GM23338 (cell line): ENCODE measurements at regions not wholly inside any gene's neighbourhood (a gene's known extent, or its start where the extent isn't known, plus 50 kb on each side); places are given as distances from the start of the nearest gene placed in this dataset.

Experiments
- ATAC-seq: fragments of 200-7000 bp; cut with Tn5 transposase; 3 replicates; pipeline ENCODE4 v1.9.1; 2020
- DNase-seq: peaks from one replicate; pipeline ENCODE4 v3.0.0-alpha.2; 2015; ENCODE audit warnings: low spot score
- H2AFZ ChIP-seq: fragments of 200-600 bp; sonication (generic); 2 replicates; pipeline ENCODE4 v1.8.0; 2016; ENCODE audit warnings: antibody characterized with exemption, mild to moderate bottlenecking, moderate library complexity
- H3F3A ChIP-seq: fragments of 200-600 bp; sonication (generic); replicated peaks from 2 replicates; pipeline ENCODE4 v1.8.0; 2017; ENCODE audit warnings: antibody characterized with exemption, mixed run types, low read depth
- H3K27ac ChIP-seq: fragments of 200-600 bp; sonication (generic); 2 replicates; pipeline ENCODE4 v1.6.1; 2016; ENCODE audit warnings: low read depth
- H3K27me3 ChIP-seq: fragments of 200-600 bp; sonication (generic); 2 replicates; pipeline ENCODE4 v1.8.0; 2016; ENCODE audit warnings: mild to moderate bottlenecking, mixed run types, moderate library complexity; ENCODE audit not compliant: insufficient read depth
- H3K36me3 ChIP-seq: fragments of 200-600 bp; sonication (generic); 2 replicates; pipeline ENCODE4 v1.8.0; 2016; ENCODE audit warnings: mild to moderate bottlenecking; ENCODE audit not compliant: insufficient read depth
- H3K4me1 ChIP-seq: fragments of 200-600 bp; sonication (generic); 2 replicates; pipeline ENCODE4 v1.8.0; 2016; ENCODE audit warnings: mild to moderate bottlenecking, moderate library complexity; ENCODE audit not compliant: insufficient read depth
- H3K4me2 ChIP-seq: fragments of 200-600 bp; sonication (generic); 2 replicates; pipeline ENCODE4 v1.7.1; 2017; ENCODE audit warnings: mixed run types
- H3K4me3 ChIP-seq: fragments of 200-600 bp; sonication (generic); 2 replicates; pipeline ENCODE4 v1.6.1; 2016; ENCODE audit warnings: mixed run types
- H3K79me2 ChIP-seq: fragments of 200-600 bp; sonication (generic); replicated peaks from 2 replicates; pipeline ENCODE4 v1.8.0; 2017; ENCODE audit warnings: mild to moderate bottlenecking; ENCODE audit not compliant: insufficient read depth
- H3K9me2 ChIP-seq: fragments of 200-600 bp; sonication (generic); 2 replicates; pipeline ENCODE4 v1.8.0; 2017; ENCODE audit not compliant: insufficient read depth
- H4K20me1 ChIP-seq: fragments of 200-600 bp; sonication (generic); replicated peaks from 2 replicates; pipeline ENCODE4 v1.8.0; 2017; ENCODE audit warnings: mild to moderate bottlenecking; ENCODE audit not compliant: insufficient read depth
- H3K27ac Mint-ChIP-seq: 2 replicates; pipeline ENCODE4 v1.8.0; 2020; ENCODE audit warnings: inconsistent platforms, mild to moderate bottlenecking, moderate library complexity, mixed read lengths
- H3K27me3 Mint-ChIP-seq: 3 replicates; pipeline ENCODE4 v1.8.0; 2022; ENCODE audit warnings: low read depth, mild to moderate bottlenecking, moderate library complexity, mixed read lengths, inconsistent platforms; ENCODE audit not compliant: insufficient read depth, poor library complexity
- H3K36me3 Mint-ChIP-seq: 3 replicates; pipeline ENCODE4 v1.8.0; 2021; ENCODE audit warnings: low read depth, mild to moderate bottlenecking, inconsistent platforms, moderate library complexity, mixed read lengths
- H3K4me1 Mint-ChIP-seq: 3 replicates; pipeline ENCODE4 v1.8.0; 2020; ENCODE audit warnings: mild to moderate bottlenecking, inconsistent platforms, mixed read lengths
- H3K4me3 Mint-ChIP-seq: 3 replicates; pipeline ENCODE4 v1.8.0; 2021; ENCODE audit warnings: moderate library complexity, mild to moderate bottlenecking, inconsistent platforms, mixed read lengths
- H3K9me3 Mint-ChIP-seq: 3 replicates; pipeline ENCODE4 v1.8.0; 2020; ENCODE audit warnings: moderate library complexity, mild to moderate bottlenecking, inconsistent platforms, mixed read lengths
- CREB1 ChIP-seq: fragments of 250-450 bp; sonication (Bioruptor Pico); IDR thresholded peaks from 2 replicates; pipeline ENCODE4 v1.5.0; 2020; ENCODE audit warnings: low read depth, mild to moderate bottlenecking, moderate library complexity
- CTCF ChIP-seq, 2 experiments: fragments of 200-600 bp in 1 of 2; sonication (generic) in 1 of 2; conservative IDR thresholded peaks; 2 replicates each; pipeline versions ENCODE4 v1.5.1 to v1.6.1; 2016 to 2017; ENCODE audit warnings: antibody characterized with exemption in 2 of 2, low read depth in 2 of 2, mild to moderate bottlenecking in 2 of 2, moderate library complexity in 1 of 2
- EZH2 ChIP-seq: fragments of 200-600 bp; sonication (generic); IDR thresholded peaks from one replicate; pipeline ENCODE4 v1.8.0; 2017; ENCODE audit warnings: antibody characterized with exemption, mild to moderate bottlenecking, low read depth; ENCODE audit not compliant: unreplicated experiment
- EZH2phosphoT487 ChIP-seq: fragments of 200-600 bp; sonication (generic); IDR thresholded peaks from one replicate; pipeline ENCODE4 v1.8.1; 2018; ENCODE audit warnings: antibody characterized with exemption; ENCODE audit not compliant: unreplicated experiment
- JUNB ChIP-seq: IDR thresholded peaks from one replicate; pipeline ENCODE4 v1.6.1; 2016; ENCODE audit warnings: antibody characterized with exemption; ENCODE audit not compliant: unreplicated experiment
- NANOG ChIP-seq: IDR thresholded peaks from 2 replicates; pipeline ENCODE4 v1.6.1; 2016; ENCODE audit warnings: antibody characterized with exemption, borderline replicate concordance
- REST ChIP-seq: IDR thresholded peaks from one replicate; pipeline ENCODE4 v1.6.1; 2018; ENCODE audit warnings: antibody characterized with exemption; ENCODE audit not compliant: unreplicated experiment
- STAT1 ChIP-seq: IDR thresholded peaks from one replicate; pipeline ENCODE4 v1.6.1; 2016; ENCODE audit warnings: antibody characterized with exemption; ENCODE audit not compliant: unreplicated experiment
- ZNF114 ChIP-seq: fragments of 250-450 bp; sonication (Bioruptor Pico); IDR thresholded peaks from 2 replicates; pipeline ENCODE4 v1.5.0; 2020; ENCODE audit warnings: mild to moderate bottlenecking, moderate library complexity
- ZNF331 ChIP-seq: fragments of 250-450 bp; sonication (Bioruptor Pico); IDR thresholded peaks from 2 replicates; pipeline ENCODE4 v1.5.0; 2020; ENCODE audit warnings: low read depth, mild to moderate bottlenecking, moderate library complexity
- ZNF462 ChIP-seq: fragments of 250-450 bp; sonication (Bioruptor Pico); IDR thresholded peaks from 2 replicates; pipeline ENCODE4 v1.5.0; 2020; ENCODE audit warnings: mild to moderate bottlenecking, moderate library complexity
- TF ChIP-seq, protein P1 (sequence below): IDR thresholded peaks from 2 replicates; pipeline ENCODE4 v1.6.1; 2016; ENCODE audit warnings: antibody characterized with exemption

- no peak overlapping the region for H3K4me2 ChIP-seq
- Mint-ChIP-seq H3K36me3 (peaks cover 10% of the 10 kb centered on the region; the same call in 1 of the 3 replicates), H3K4me3 (no peak overlapping the region), H3K9me3 (peaks cover 23% of the 10 kb centered on the region), H3K4me1 (no peaks in the 10 kb centered on the region), H3K27ac (no peak overlapping the region), H3K27me3 (peaks cover 3% of the 10 kb centered on the region)
- 0 out of 2 replicates have a peak, but pooled peaks cover 8% of the 10 kb centered on the region for H3K36me3 ChIP-seq
- no peak overlapping the region for H3K4me3 ChIP-seq
- H3F3A ChIP-seq = no peaks in the 10 kb centered on the region
- ATAC-seq (no peak), DNase-seq (no peak)
- H3K79me2 ChIP-seq = no peaks in the 10 kb centered on the region
- H2AFZ ChIP-seq = no peak overlapping the region
- H3K4me1 ChIP-seq = no peaks in the 10 kb centered on the region
- H4K20me1 ChIP-seq = no peaks in the 10 kb centered on the region
- TF ChIP-seq, protein P1, sequence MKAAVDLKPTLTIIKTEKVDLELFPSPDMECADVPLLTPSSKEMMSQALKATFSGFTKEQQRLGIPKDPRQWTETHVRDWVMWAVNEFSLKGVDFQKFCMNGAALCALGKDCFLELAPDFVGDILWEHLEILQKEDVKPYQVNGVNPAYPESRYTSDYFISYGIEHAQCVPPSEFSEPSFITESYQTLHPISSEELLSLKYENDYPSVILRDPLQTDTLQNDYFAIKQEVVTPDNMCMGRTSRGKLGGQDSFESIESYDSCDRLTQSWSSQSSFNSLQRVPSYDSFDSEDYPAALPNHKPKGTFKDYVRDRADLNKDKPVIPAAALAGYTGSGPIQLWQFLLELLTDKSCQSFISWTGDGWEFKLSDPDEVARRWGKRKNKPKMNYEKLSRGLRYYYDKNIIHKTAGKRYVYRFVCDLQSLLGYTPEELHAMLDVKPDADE = no peak
- TF ChIP-seq EZH2phosphoT487 (no peak), ZNF462 (no peak), ZNF114 (CRISPR knock-in tag) (no peak), STAT1 (no peak), NANOG (no peak), EZH2 (no peak), JUNB (no peak), CTCF (conservative IDR thresholded peaks at IDR 0.05; ENCODE audit: low read depth in 2 of 2) (no peak), ZNF331 (CRISPR knock-in tag) (no peak), CREB1 (CRISPR knock-in tag) (no peak), REST (no peak)
- no peaks in the 10 kb centered on the region for H3K27me3 ChIP-seq
- no peak overlapping the region for H3K27ac ChIP-seq
- no peaks in the 10 kb centered on the region for H3K9me2 ChIP-seq
Observed at GRCh38 chr2:61677942-61678341, 139.8 kb upstream of the XPO1 start.
